LoVo (cell line): ENCODE measurements at regions not wholly inside any gene's neighbourhood (a gene's known extent, or its start where the extent isn't known, plus 50 kb on each side); places are given as distances from the start of the nearest gene placed in this dataset.
"Not testable (repeated sequence)": the region's sequence is repeated elsewhere in the genome, so short reads cannot be mapped to it uniquely, and the experiment has no call there.

ENCODE experiments used
- DNase-seq: peaks from one replicate; pipeline ENCODE4 v3.0.0-alpha.2; 2016; ENCODE audit warnings: low spot score

GRCh38 chr17:63178530-63178929, 212.5 kb downstream of the TANC2 start:
- DNase-seq, result no peak

GRCh38 chr17:63181856-63182255, 215.8 kb downstream of the TANC2 start:
- DNase-seq, result no peak

- DNase-seq, result no peak
Measured at GRCh38 chr17:63185420-63185819, 219.4 kb downstream of the TANC2 start.

GRCh38 chr17:63189082-63189481, 223.0 kb downstream of the TANC2 start:
- DNase-seq, result no peak

- no peak for DNase-seq
Measured at GRCh38 chr17:63189930-63190329, 223.9 kb downstream of the TANC2 start.

- no peak for DNase-seq
Measured at GRCh38 chr17:63190821-63191370, 224.9 kb downstream of the TANC2 start.

GRCh38 chr17:63191610-63192009, 225.6 kb downstream of the TANC2 start:
- DNase-seq, result no peak

GRCh38 chr17:63193827-63194226, 227.8 kb downstream of the TANC2 start:
- no peak for DNase-seq

GRCh38 chr17:63196772-63197335, 230.8 kb downstream of the TANC2 start:
- DNase-seq, result no peak

GRCh38 chr17:63203652-63204051, 237.6 kb downstream of the TANC2 start:
- DNase-seq, result no peak

- DNase-seq, result no peak
Measured at GRCh38 chr17:63221939-63222338, 224.2 kb downstream of the CYB561 start.

- DNase-seq, result no peak
Measured at GRCh38 chr17:63222655-63223054, 223.5 kb downstream of the CYB561 start.

- DNase-seq, result no peak
Measured at GRCh38 chr17:63223212-63223911, 222.7 kb downstream of the CYB561 start.

GRCh38 chr17:63224644-63225043, 221.5 kb downstream of the CYB561 start:
- DNase-seq, result no peak

GRCh38 chr17:63226720-63227119, 219.4 kb downstream of the CYB561 start:
- not testable (repeated sequence) for DNase-seq

- not testable (repeated sequence) for DNase-seq
Measured at GRCh38 chr17:63231015-63231620, 215.0 kb downstream of the CYB561 start.

GRCh38 chr17:63232565-63233310, 213.4 kb downstream of the CYB561 start:
- no peak for DNase-seq

- no peak for DNase-seq
Measured at GRCh38 chr17:63240106-63240505, 206.0 kb downstream of the CYB561 start.

GRCh38 chr17:63246344-63246743, 199.8 kb downstream of the CYB561 start:
- DNase-seq, result no peak

GRCh38 chr17:63247706-63248105, 198.4 kb downstream of the CYB561 start:
- no peak for DNase-seq

- DNase-seq, result no peak
Measured at GRCh38 chr17:63249256-63250004, 196.7 kb downstream of the CYB561 start.

- DNase-seq, result no peak
Measured at GRCh38 chr17:63250830-63251229, 195.3 kb downstream of the CYB561 start.
